Nucleus accumbens (tissue), 56 donors: ENCODE measurements at regions not wholly inside any gene's neighbourhood (a gene's known extent, or its start where the extent isn't known, plus 50 kb on each side); places are given as distances from the start of the nearest gene placed in this dataset.

Source experiments
- DNase-seq, 56 donors: peaks; one replicate each; lab custom pipeline; 2025; lab: John Stamatoyannopoulos, UW

DNA sequence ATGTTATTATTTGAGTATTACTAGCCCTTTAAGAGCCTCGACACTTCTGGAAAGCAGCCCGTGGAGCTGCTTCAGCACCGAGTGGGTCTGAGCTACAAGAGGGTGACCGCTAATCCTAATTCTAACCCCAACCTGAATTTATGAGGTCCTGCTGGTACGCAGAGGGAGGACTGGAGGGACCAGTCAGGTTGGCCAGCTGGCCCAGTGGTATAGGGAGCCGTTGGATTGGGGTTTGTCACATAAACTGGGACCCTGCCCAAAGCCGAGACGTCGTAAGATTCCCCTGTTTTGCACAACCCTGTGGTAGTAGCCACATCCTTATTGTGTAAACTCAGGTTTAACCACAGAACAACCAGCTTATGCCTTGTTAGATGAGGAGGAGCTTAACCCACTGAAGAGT is 60.8 kb upstream of the F3 start:
- DNase-seq = no peak

GRCh38 chr1:94600556-94600955 is 59.0 kb upstream of the F3 start:
- no peak for DNase-seq

DNA sequence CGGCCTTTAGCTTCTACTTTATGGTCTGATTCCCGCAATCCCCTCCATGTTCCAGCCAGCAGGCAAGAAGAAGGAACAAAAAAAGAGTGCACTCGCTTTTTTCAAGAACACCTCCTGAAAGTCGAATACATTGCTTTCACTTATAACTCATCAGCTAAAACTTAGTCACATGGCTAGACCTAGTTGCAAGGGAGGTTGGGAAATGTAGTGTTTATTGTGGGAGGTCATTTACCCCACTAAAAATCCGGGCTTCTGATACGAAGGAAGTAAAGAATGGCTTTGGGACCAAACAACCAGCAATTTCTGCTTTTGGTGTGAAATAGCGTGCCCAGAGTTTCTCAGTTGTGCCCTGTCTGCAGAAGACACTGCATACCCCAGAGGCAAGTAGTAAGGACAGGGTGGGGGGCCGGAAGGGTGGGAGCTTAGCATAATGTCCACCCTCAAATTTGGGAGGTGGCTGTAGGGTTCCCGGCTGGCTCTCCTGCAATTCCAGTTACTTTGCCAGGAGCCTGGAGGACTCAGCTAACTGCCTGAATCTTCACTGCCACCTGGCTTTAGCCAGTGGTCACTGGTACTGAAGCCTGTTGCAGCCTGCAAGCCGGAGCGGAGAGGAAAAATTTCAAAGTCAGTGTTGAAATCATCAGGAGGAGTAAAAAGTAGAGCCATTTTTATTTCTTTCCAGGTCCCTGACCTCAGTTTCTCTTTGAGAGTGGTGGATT is 57.7 kb upstream of the F3 start:
- peak in 23 of 56 donors; percentile 5 to 62 (median 23) for DNase-seq

DNA sequence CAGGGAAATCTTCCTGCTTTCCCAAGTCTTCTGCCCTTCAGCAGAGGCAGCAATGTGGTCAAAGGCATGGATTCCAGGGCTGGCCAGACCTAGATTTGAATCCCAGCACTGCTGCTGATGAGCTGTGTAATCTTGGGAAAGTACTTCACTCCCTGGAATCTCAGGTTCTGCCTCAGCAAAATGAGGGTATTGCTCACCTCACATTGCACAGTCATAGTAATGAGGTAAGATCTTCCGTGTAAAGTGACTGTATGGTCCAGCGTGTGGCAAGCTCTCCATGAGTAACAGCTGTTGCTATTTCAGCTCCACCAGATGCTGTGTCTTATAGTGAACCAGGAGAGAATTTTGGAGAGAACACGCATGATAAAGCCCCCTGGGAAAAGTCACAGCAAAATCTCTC is 56.1 kb upstream of the F3 start:
- no peak for DNase-seq

GRCh38 chr1:94596260-94596659 is 54.7 kb upstream of the F3 start:
- DNase-seq = no peak

DNA sequence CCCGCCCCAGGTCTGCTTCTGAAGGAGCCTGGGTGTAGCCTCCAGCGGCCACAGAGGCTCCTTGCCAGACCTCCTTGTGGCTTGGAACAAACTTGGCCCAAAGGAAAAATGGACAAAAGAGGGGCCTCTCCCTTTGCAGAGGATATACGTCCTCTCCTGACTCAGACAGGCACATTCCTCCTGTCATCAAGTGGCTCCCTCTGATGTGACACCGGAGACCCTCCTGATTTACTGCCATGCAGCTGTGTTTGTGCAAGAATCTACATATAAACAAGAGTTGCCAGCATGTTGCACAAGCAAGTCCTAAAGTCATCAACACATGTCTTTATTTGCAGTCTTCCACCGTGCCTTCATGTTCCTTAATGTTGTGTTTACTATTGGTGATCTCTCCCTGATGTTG is 54.1 kb upstream of the F3 start:
- DNase-seq = no peak

GRCh38 chr1:94593611-94594010 is 52.1 kb upstream of the F3 start:
- DNase-seq = no peak

GRCh38 chr1:94592571-94592920 is 51.0 kb upstream of the F3 start:
- DNase-seq = peak in 8 of 56 donors; percentile 16 to 84 (median 71)

- peak in 48 of 56 donors; percentile 9 to 86 (median 56) for DNase-seq
These were observed 50.4 kb upstream of the F3 start for GRCh38 chr1:94591823-94592570.
